ENCODE measurements at regions not wholly inside any gene's neighbourhood (a gene's known extent, or its start where the extent isn't known, plus 50 kb on each side); places are given as distances from the start of the nearest gene placed in this dataset.

- TF ChIP-seq CTCF (IDR thresholded peaks at IDR 0.05; ENCODE audit: poor library complexity, severe bottlenecking), result no peak
- no peak for TF ChIP-seq EZH2 (IDR thresholded peaks at IDR 0.05; ENCODE audit: borderline replicate concordance, insufficient read depth, low read length, poor library complexity, severe bottlenecking)
- TF ChIP-seq REST (IDR thresholded peaks at IDR 0.05; ENCODE audit: borderline replicate concordance), result no peak
- no peak for TF ChIP-seq SMC3 (conservative IDR thresholded peaks at IDR 0.05; ENCODE audit: poor library complexity)
- no peak for TF ChIP-seq TAF1 (IDR thresholded peaks at IDR 0.05; ENCODE audit: low read depth)
- no peak for TF ChIP-seq POLR2AphosphoS5 (IDR thresholded peaks at IDR 0.05)
- no peak for TF ChIP-seq RAD21 (conservative IDR thresholded peaks at IDR 0.05)
- no peak for TF ChIP-seq EP300 (conservative IDR thresholded peaks at IDR 0.05; ENCODE audit: poor library complexity, severe bottlenecking)
- TF ChIP-seq MXI1 (conservative IDR thresholded peaks at IDR 0.05; ENCODE audit: poor library complexity, severe bottlenecking), result no peak
- Histone ChIP-seq H3K9me3 (ENCODE audit: low read length) (no peaks in the 10 kb centered on the region), H3K4me2 (ENCODE audit: low read length) (no peak overlapping the region), H3K79me2 (replicated peaks; ENCODE audit: insufficient read depth, low read length) (no peaks in the 10 kb centered on the region), H3F3A (ENCODE audit: insufficient read depth, low read length, poor library complexity, severe bottlenecking) (no peaks in the 10 kb centered on the region), H3K9ac (ENCODE audit: low read length) (no peak overlapping the region), H3K9me2 (ENCODE audit: insufficient read depth, low read length) (no peaks in the 10 kb centered on the region), H3K36me3 (ENCODE audit: insufficient read depth, low read length) (no peaks in the 10 kb centered on the region), H3K27ac (ENCODE audit: low read length) (no peak overlapping the region), H2AFZ (ENCODE audit: low read depth, low read length) (no peak overlapping the region), H3K27me3 (ENCODE audit: insufficient read depth, low read depth, low read length) (peaks cover 12% of the 10 kb centered on the region), H3K4me3 (ENCODE audit: low read length) (no peak overlapping the region), H4K20me1 (ENCODE audit: insufficient read depth) (no peaks in the 10 kb centered on the region)
These were observed 153.7 kb upstream of the NPVF start for GRCh38 chr7:25381818-25382589.

GRCh38 chr7:25382869-25383268, 154.6 kb upstream of the NPVF start:
- H3K9me3 ChIP-seq (ENCODE audit: low read length), result no peaks in the 10 kb centered on the region
- H3K36me3 ChIP-seq (ENCODE audit: insufficient read depth, low read length), result no peaks in the 10 kb centered on the region
- no peak overlapping the region for H3K4me3 ChIP-seq (ENCODE audit: low read length)
- H2AFZ ChIP-seq (ENCODE audit: low read depth, low read length), result no peak overlapping the region
- no peaks in the 10 kb centered on the region for H4K20me1 ChIP-seq (ENCODE audit: insufficient read depth)
- H3K27ac ChIP-seq (ENCODE audit: low read length), result no peak overlapping the region
- H3F3A ChIP-seq (ENCODE audit: insufficient read depth, low read length, poor library complexity, severe bottlenecking), result no peaks in the 10 kb centered on the region
- TF ChIP-seq TAF1 (IDR thresholded peaks at IDR 0.05; ENCODE audit: low read depth), result no peak
- no peak for TF ChIP-seq CTCF (IDR thresholded peaks at IDR 0.05; ENCODE audit: poor library complexity, severe bottlenecking)
- TF ChIP-seq REST (IDR thresholded peaks at IDR 0.05; ENCODE audit: borderline replicate concordance), result no peak
- TF ChIP-seq SMC3 (conservative IDR thresholded peaks at IDR 0.05; ENCODE audit: poor library complexity), result no peak
- no peak for TF ChIP-seq EZH2 (IDR thresholded peaks at IDR 0.05; ENCODE audit: borderline replicate concordance, insufficient read depth, low read length, poor library complexity, severe bottlenecking)
- TF ChIP-seq POLR2AphosphoS5 (IDR thresholded peaks at IDR 0.05), result no peak
- no peak for TF ChIP-seq RAD21 (conservative IDR thresholded peaks at IDR 0.05)
- no peak for TF ChIP-seq EP300 (conservative IDR thresholded peaks at IDR 0.05; ENCODE audit: poor library complexity, severe bottlenecking)
- no peak for TF ChIP-seq MXI1 (conservative IDR thresholded peaks at IDR 0.05; ENCODE audit: poor library complexity, severe bottlenecking)
- no peaks in the 10 kb centered on the region for H3K9me2 ChIP-seq (ENCODE audit: insufficient read depth, low read length)
- no peaks in the 10 kb centered on the region for H3K79me2 ChIP-seq (replicated peaks; ENCODE audit: insufficient read depth, low read length)
- no peak overlapping the region for H3K9ac ChIP-seq (ENCODE audit: low read length)
- H3K4me2 ChIP-seq (ENCODE audit: low read length), result no peak overlapping the region
- peaks cover 15% of the 10 kb centered on the region for H3K27me3 ChIP-seq (ENCODE audit: insufficient read depth, low read depth, low read length)

Data from neural cell (in vitro differentiated cells).